ENCODE measurements at regions not wholly inside any gene's neighbourhood (a gene's known extent, or its start where the extent isn't known, plus 50 kb on each side); places are given as distances from the start of the nearest gene placed in this dataset.
"Not testable (repeated sequence)": the region's sequence is repeated elsewhere in the genome, so short reads cannot be mapped to it uniquely, and the experiment has no call there.

DNA sequence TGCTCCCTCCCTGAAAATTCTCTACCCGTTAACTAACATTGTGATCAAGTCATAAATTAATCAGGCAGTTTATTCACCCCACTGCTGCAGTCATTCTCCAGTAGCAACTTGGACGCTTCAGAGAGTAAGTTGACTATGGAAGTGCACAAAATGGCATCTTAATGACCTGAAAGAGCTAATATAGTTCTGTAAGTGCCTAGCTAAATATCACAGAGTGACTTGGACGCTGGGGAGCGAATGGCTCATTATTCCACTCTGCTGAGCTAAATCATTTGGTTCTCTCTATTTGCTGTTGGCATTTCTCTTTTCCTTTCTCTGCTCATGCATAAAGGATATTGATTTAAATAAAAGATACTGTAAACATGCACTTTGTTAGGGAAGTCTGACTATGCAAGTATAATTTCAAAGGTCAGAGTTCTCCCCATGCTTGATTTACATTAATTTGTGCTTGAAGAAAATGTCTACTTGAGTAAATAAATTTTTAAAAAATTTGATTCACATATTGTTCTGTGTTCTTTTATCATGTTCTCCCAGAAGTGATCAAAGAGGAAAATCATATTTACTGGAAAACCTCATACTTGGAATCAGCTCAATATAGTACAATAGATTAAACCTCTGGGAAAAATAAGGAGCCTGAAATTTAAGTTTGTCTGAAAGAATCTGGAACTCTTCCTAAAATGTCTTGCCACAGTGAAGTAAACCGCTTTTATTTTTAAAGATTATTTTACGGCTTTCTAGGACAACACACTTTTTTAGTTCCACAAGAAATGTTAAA is 169.5 kb upstream of the HAPLN1 start:
- DNase-seq (ENCODE audit: low spot score), result no peak

DNA sequence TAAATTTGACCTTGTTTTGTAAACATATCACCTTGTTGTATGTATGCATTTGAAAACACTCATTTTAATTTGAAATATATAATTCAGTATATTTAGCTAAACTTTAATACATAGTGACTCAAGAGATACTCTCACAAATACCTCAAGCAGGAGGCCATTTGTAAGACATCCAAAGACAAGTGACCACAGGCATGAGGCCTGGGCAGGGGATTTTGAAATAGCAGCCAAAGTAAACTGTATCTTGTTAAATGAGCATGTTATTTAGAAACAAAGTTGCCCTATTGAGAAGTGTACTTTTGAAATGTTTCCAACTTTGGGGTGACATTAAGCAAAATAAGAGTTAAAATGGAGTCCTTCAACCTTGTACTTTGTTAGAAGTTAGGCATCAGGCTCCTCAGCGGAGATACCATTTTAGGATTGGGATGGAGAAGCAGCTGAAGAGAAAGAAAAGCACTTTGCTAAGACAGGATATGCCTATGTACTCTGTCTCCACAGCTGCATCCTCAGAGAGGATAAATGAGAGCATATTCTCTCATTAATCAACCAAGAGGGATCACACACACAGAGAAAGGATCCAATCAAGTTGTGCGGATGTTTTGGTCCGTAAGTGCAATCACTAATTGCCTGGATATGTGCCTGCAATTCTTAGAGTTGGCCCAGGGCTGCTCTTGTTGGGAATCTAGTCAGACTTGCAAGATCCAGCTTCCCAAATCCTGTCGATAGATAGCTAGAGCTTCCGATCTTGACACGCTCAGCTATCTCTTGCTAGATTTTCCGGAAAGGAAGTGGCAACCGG is 157.5 kb upstream of the HAPLN1 start:
- DNase-seq (ENCODE audit: low spot score), result no peak

DNA sequence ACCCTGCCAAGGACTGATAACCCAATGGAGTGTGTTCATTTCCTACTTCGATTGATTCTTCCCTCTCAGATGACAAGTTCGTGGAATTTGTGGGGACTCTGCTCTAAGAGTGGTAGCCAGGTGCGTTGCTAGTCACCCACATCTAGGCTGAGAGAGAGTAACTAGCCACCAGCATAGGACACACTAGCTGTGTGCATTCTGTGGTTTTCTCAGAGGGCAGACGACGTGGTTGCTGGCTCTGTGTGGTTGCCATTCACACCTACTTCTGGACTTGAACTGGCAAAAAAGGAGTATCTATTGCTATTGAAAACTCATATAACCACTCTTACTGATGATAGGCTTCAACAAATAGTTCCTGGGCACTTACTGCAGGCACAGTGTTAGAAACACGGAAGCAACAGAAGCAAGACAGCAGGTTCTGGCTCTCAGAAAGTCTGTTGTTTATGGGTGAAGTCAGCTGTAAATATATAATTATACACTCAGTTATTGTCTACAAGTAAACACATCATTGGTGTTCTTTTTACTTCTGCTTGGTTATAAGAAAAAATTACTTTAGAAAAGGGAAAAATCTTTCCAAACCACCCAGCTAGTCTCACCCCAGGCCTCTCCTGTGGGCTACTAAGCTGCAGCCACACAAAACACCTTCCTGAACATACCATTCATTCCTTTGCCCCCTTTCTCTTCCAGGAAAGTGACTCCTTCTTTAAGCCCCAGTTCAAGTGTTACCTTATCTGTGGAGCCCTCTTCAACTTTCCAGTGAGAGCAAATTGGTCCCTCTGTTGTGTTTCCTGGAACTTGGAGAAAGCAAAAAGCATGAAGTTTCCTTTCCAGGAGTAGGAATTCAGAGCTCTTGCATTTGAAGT is 151.1 kb upstream of the HAPLN1 start:
- no peak for DNase-seq (ENCODE audit: low spot score)

DNA sequence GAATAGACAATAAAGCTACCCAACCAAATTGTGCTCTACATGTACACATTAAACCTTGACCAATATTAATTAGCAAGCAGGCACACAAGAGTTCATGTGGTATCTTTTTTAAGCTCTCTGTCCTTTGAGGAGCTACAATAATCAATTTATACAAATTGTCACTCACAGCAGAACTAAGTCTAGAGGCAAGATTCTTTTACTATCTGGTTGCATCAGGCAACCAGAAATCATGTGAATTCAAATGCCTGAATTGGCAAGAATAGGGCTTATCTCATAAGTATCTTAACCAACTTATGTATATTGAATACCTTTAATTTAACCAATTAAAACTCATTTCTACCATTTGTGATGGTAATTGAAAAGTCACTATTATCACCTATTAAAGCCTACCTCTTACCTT is 145.5 kb upstream of the HAPLN1 start:
- no peak for DNase-seq (ENCODE audit: low spot score)

DNA sequence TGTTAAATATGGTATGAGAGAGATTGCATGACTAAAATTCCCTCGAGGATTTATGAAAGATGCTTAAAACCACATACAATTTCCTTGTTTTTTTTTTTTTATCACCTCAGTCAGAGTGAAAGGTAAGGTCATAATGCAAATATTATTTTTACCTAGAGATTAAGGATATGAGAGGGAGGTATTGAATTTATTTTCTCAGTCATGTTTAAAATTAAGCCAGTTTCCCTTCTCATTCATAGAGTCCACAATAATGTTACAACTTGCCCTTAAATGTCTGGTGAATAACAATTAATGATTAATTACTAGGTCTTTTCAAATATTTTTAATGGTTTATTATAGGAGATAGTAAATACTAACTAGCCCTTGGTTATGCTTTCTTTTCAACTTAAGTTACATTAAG is 144.9 kb upstream of the HAPLN1 start:
- no peak for DNase-seq (ENCODE audit: low spot score)

DNA sequence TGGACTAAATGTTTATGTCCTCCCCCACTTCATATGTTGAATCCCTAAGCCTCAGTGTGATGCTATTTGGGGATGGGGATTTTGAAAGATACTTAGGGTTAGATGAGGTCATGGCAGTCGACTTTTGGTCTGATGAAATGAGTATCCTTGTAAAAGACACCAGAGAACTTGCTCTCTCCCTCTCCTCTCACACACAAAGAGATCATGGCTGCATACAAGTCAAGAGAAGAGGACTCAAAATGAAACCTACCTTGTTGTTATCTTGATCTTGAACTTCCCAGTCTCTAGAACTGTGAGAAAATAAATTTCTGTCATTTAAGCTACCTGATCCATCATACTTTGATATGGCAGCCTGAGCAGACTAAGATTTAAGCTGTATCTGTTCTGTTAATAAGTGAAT is 144.0 kb upstream of the HAPLN1 start:
- no peak for DNase-seq (ENCODE audit: low spot score)

DNA sequence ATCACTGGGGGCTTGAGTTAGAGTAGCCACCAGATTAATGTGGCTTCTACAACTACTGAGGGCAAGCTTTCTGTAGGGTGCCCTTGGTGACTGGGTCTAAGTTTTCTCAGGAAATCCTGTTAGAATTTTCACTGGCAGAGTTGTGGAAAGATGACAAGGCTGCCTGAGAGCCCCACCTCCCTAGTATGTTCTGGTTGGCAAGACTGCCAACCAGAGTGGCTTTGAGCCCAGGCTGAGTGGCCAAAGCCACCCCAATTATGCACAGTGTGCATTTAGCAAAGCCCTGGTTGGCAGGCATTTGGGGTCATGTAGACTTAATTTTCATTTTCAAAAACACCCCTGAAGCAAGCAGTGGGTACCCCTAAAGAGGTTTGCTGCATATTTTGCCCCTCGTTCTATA is 136.7 kb upstream of the HAPLN1 start:
- DNase-seq (ENCODE audit: low spot score), result peak; percentile 34

DNA sequence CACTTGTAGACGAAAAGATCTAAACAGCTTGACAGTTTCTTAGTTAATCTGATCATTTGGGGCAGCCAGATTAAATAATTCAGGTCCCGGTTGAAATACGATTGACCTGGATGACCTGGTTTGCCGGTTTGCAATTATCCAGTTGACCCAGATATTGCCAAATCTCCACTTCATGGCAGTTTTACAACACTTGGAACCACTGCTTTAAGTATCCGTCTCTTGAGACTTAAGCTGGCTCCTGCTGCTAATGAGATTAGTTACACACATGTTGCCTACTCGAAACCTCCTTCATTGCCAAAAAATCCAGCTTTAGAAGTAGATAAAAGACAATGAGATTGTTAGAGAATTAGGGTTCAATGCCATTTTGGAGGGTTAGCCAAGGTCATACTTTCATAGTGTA is 136.2 kb upstream of the HAPLN1 start:
- peak; percentile 54 for DNase-seq (ENCODE audit: low spot score)

DNA sequence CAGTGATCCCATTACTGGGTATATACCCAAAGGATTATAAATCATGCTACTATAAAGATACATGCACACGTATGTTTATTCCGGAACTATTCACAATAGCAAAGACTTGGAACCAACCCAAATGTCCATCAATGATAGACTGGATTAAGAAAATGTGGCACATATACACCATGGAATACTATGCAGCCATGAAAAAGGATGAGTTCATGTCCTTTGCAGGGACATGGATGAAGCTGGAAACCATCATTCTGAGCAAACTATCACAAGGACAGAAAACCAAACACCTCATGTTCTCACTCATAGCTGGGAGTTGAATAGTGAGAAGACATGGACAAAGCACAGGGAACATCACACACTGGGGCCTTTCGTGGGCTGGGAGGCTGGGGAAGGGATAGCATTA is 129.8 kb upstream of the HAPLN1 start:
- not testable (repeated sequence) for DNase-seq (ENCODE audit: low spot score)

DNA sequence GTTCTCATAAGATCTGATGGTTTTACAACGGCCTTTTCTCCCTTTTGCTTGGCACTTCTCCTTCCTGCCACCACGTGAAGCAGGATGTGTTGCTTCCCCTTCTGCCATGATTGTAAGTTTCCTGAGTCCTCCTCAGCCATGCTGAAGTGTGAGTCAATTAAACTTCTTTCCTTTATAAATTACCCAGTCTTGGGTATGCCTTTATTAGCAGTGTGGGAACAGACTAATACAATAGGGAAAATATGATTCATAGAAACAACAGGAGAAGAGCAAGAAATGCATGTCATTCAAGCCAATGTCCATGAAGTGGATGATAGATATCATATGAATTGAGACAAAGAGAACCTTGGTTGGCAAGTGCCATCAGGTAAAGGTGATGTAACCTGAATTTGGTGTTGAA is 128.3 kb upstream of the HAPLN1 start:
- no peak for DNase-seq (ENCODE audit: low spot score)

DNA sequence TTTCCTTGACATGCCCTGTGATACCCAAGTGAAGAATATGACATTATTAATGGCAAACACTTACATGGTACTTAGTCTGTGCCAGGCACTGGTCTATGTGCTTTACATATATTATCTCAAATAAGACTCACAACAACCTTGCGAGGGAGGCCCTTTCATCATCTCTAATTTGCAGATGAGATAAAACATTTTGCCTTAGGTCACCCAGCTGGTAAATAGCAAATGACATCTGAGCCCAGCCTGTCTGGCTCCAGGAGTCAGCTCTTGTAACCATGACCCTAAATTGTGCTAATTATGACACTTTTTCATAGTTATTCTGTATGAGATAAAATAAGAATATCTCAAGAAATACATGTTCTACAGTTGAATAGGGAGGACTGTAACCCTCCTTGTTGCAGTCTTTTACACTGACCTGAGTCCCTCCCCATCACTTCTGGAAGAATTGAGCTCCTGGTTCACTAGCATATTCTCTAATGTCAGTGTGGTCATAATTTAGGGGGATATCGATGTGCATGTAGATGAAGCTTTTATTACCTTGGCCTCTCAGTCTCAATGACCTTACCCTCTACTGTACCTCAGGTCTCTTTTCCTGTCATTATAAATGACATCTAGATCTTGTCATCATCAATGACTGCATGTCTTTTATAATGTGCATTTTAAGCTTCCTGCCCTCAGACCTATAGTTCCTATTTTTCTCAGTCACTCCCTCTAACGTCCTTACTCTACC is 126.1 kb upstream of the HAPLN1 start:
- no peak for DNase-seq (ENCODE audit: low spot score)

DNA sequence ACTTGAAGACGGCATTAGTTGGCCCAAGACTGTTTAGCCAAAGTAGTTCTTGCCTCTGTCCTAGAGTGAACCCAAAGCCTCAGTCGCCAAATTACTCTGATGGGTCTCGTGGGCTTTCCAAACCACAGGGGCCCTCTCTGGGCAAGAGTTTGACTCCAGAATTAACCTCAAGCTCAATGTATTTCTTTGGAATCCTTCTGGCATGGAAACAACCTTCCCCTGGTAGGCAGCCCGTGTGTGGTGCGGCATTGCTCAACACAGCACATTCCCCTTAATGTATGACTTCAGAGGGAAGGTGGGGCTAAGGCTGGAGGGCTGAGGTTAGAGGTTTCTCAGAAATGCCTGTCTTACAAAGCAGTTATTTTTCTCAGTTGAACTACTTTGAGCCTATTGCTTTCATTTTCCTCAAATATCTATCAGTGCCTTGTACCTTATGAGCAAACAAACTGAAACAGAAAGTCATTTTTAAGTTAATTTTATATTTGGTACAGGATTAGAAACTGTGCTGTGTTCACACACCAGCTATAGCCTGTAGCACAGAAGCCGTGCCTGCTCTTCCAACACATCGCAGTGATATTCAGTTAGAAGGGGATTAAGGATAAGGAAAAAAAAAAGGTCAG is 123.9 kb upstream of the HAPLN1 start:
- peak; percentile 12 for DNase-seq (ENCODE audit: low spot score)

DNA sequence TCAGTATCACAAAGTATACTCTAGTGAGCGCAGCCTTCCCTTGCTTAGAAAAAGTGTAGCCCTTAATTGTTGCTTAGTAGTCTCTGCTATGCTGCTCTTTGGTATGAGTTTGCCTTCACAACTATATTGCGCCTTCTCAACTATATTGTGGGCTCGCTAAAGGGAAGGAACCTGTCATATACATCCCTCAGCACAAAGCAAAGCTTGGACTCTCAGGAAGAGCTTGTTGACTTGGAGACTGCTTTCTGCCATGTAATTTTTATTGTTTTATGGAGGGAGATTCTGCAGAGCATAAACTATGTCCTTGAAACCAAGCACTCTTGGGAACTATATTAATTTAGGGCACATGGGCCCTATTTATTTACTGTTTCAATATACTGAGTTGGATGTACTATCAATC is 119.1 kb upstream of the HAPLN1 start:
- DNase-seq (ENCODE audit: low spot score), result no peak

DNA sequence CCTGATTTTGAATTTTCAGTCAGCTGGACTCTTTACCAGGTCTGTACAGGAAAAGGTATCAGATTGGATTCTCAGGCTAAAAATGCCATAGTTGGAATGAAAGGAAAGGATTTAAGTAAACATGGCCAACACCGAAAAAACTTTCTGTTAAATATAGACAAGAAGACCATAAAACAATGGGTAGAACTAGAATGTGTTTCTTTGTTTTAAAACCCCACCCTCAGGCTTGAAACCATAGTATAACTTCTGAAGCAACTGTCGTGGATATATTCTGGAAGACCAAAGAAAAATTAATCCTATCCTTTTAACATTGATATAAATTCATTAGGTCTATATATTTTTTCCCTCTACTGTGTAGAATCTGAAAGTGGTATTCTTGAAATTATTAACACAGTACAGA is 118.6 kb upstream of the HAPLN1 start:
- no peak for DNase-seq (ENCODE audit: low spot score)

DNA sequence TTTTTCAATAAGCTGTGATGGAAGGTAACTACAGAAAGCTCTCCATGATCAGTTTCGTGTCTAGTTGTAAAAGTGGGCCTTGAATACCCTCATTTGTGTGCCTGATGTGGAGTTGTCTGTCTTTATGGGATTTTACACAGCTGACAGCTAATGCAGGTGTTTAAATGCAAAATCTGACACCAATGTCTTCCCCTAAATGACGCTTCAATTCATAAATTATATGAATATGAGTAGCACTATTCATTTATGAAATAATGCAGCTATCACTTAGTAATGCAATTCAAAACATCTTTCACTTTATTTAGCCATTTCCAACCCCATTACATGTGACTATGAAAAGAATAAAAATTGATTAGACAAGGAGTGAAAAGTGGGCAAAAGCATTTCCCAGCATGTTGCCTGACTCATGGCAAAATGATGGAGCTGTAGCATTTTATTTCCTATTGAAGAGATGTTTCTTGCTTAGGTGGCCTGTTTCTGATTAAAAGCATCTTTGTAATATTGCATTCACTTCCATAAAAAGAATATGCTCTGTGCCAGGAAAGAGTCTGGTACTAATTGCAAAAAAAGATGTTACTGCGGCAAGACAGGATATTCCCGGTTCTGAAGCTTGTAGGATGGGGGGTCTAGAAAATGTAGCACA is 116.7 kb upstream of the HAPLN1 start:
- DNase-seq (ENCODE audit: low spot score), result no peak

DNA sequence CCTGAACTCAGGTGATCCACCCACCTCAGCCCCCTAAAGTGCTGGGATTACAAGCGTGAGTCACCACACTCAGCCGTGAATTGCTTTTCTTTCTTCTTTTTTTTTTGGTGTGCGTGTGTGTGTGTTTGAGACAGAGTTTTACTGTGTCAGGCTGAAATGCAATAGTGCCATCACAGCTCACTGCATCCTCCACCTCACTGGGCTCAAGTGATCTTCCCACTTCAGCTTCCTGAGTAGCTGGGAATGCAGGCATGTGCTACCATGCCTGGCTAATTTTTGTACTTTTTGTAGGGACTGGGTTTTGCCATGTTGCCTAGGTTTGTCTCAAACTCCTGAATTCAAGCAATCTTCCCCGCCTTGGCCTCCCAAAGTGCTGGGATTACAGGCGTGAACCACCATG is 113.7 kb upstream of the HAPLN1 start:
- DNase-seq (ENCODE audit: low spot score), result no peak

DNA sequence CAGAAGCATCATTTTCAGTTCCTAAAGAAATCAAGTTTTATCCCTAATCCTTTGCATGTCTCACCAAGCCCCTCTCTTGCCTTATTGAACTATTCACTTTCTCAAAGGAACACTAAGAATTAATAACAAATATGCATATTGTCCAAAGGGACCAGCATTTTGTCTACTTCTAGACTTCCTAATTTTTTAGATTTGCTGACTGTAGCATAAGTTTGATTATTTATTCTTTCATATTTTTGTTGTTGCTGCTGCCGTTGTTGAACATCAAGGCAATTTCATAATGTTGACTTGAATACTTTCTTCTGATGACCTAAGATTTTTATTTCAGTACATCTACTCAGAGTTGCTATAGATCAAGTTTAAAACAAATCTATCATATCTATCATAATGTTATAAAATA is 111.2 kb upstream of the HAPLN1 start:
- no peak for DNase-seq (ENCODE audit: low spot score)

DNA sequence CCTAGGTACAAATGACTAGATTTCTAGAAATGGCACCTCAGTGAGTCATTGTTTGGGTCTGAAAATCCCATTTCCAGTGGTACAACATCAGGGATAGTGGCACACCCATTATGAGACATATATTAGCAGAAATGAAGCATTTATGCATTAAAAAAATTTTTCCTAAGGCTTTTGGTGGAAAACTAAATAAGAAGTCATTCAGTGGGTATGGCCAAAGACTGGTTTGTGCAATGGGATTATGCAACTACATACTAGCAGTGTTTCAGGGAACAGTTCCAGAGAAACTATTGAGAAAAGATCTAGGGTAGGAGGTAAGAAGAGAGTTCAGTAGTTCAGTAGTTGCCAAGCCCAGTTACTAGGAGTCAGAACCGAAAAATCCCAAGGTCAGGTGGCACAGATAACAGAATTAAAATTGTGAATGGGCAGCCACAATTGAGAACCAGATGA is 106.5 kb upstream of the HAPLN1 start:
- DNase-seq (ENCODE audit: low spot score), result no peak

DNA sequence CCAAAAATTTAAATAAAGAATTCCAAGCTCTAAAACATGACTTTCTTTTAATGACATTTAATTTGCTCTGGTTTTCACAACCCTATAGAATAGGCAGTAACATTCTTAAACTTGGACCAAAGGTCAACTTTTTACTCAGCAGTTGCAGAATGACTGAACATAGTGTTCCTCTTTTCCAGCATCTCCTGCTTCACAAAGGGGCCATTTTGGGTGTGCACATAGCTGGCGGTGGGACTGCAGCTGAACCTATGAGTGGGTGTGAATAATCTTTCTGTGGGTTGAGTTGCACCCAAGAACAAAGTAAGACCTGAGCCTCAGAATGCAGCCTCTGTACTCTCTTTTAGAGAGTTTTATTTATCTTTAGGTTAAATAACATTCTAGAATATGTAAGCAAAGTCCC is 96.9 kb upstream of the HAPLN1 start:
- no peak for DNase-seq (ENCODE audit: low spot score)

DNA sequence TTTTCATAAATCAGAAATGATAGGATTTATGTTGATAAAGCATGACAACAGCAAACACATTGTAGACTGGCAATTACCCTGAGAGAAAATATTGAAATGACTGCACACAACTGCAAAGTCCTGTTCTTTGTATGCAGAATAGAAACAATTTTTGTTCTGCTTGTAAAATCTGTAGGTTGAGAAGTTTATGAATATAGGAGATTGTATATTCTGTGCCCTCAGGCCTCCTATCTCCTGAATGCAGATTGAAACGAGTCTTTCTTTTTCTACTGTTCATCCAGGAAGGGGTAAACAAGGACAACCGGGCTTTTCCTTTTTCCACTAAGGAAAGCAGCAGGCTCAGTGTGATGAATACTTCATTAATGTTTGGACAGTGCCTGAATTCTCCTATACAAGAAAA is 95.0 kb upstream of the HAPLN1 start:
- no peak for DNase-seq (ENCODE audit: low spot score)

DNA sequence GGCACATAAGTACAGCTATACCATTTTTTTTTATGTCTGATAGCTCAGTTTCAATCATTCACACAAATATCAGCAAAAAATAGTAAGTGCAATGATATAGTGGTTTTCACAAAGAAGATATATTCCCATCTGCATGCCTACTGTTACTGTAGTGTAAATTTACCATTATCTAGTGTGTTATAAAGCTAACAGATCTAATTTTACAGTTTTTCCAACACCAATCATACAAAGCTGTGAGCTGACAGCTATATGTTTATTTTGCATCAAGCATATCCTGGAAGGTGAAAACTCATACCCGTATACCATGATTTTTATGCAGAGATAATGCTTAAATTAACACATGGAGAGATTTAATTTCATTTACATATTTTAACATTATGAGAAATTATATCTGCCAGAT is 89.9 kb upstream of the HAPLN1 start:
- DNase-seq (ENCODE audit: low spot score), result no peak
